ENCODE measurements at regions not wholly inside any gene's neighbourhood (a gene's known extent, or its start where the extent isn't known, plus 50 kb on each side); places are given as distances from the start of the nearest gene placed in this dataset.

DNA sequence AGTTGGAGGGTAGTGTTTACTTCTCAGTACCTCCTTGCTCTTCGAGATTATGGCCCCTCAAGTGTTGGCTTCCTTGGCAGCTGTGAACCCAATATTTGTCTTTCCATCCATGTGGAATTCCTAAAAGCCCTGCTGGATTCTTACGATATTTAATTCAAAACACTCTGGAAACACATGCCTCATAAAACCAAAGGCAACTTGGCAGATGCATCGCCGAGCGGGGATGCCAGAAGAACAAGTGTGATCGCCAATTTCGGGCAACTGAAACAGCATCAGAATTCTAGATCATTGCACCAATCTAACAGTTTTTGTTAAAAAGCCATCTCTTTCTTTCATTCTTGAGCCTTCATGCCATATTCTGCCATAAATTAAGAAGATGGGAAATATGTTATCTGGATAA is 934.4 kb downstream of the AACS start:
- TF ChIP-seq, protein P1, sequence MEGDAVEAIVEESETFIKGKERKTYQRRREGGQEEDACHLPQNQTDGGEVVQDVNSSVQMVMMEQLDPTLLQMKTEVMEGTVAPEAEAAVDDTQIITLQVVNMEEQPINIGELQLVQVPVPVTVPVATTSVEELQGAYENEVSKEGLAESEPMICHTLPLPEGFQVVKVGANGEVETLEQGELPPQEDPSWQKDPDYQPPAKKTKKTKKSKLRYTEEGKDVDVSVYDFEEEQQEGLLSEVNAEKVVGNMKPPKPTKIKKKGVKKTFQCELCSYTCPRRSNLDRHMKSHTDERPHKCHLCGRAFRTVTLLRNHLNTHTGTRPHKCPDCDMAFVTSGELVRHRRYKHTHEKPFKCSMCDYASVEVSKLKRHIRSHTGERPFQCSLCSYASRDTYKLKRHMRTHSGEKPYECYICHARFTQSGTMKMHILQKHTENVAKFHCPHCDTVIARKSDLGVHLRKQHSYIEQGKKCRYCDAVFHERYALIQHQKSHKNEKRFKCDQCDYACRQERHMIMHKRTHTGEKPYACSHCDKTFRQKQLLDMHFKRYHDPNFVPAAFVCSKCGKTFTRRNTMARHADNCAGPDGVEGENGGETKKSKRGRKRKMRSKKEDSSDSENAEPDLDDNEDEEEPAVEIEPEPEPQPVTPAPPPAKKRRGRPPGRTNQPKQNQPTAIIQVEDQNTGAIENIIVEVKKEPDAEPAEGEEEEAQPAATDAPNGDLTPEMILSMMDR (IDR thresholded peaks at IDR 0.05; ENCODE audit: low read depth, low read length) = no peak
- TF ChIP-seq MYC (IDR thresholded peaks at IDR 0.05; ENCODE audit: low read depth, low read length) (no peak), POLR2A (IDR thresholded peaks at IDR 0.05; ENCODE audit: extremely low read depth, insufficient read length) (no peak)
